Retinal pigment epithelial cell (primary cell): ENCODE measurements at regions not wholly inside any gene's neighbourhood (a gene's known extent, or its start where the extent isn't known, plus 50 kb on each side); places are given as distances from the start of the nearest gene placed in this dataset.

Experiments used
- DNase-seq: peaks from one replicate; pipeline ENCODE4 v3.0.0-alpha.2; 2010; ENCODE audit warnings: low read depth
- H3K4me3 ChIP-seq: 2 replicates; pipeline ENCODE4 v1.5.1; 2011; ENCODE audit warnings: mild to moderate bottlenecking, low read length, control low read depth, moderate library complexity
- CTCF ChIP-seq: conservative IDR thresholded peaks from 2 replicates; pipeline ENCODE4 v1.5.1; 2011; ENCODE audit warnings: low read depth, low read length, control low read depth, inconsistent platforms

- no peak for DNase-seq
- H3K4me3 ChIP-seq = no peak overlapping the region
- TF ChIP-seq CTCF = no peak
Observed at GRCh38 chr12:41908206-41908605, 236.5 kb downstream of the GXYLT1 start.

GRCh38 chr12:41907550-41907949 lies 237.1 kb downstream of the GXYLT1 start:
- no peak for DNase-seq
- no peak for TF ChIP-seq CTCF
- H3K4me3 ChIP-seq = no peak overlapping the region

GRCh38 chr12:41907021-41907420 lies 237.7 kb downstream of the GXYLT1 start:
- H3K4me3 ChIP-seq = no peak overlapping the region
- TF ChIP-seq CTCF = no peak
- no peak for DNase-seq

GRCh38 chr12:41905759-41906297 lies 238.8 kb downstream of the GXYLT1 start:
- TF ChIP-seq CTCF = no peak
- DNase-seq = no peak

GRCh38 chr12:41905073-41905758 lies 239.5 kb downstream of the GXYLT1 start:
- no peak for TF ChIP-seq CTCF
- no peak for DNase-seq

More at GRCh38 chr12:41905759-41906297, 238.8 kb downstream of the GXYLT1 start:
- H3K4me3 ChIP-seq = no peak overlapping the region

GRCh38 chr12:41904041-41904440 lies 240.6 kb downstream of the GXYLT1 start:
- no peak for TF ChIP-seq CTCF
- H3K4me3 ChIP-seq = no peak overlapping the region
- DNase-seq = no peak

More at GRCh38 chr12:41905073-41905758, 239.5 kb downstream of the GXYLT1 start:
- H3K4me3 ChIP-seq = no peak overlapping the region
